GM18498 (cell line): ENCODE measurements at regions not wholly inside any gene's neighbourhood (a gene's known extent, or its start where the extent isn't known, plus 50 kb on each side); places are given as distances from the start of the nearest gene placed in this dataset.
"Not testable (repeated sequence)": the region's sequence is repeated elsewhere in the genome, so short reads cannot be mapped to it uniquely, and the experiment has no call there.

Source experiments
- ATAC-seq: cut with Tn5 transposase; IDR thresholded peaks from one replicate; pipeline ENCODE4 v1.9.1; 2021; ENCODE audit warnings: mild to moderate bottlenecking, moderate library complexity; ENCODE audit not compliant: unreplicated experiment

GRCh38 chr9:34907044-34907443 is 51.0 kb upstream of the PHF24 start:
- ATAC-seq, result no peak

- peak; percentile 79 for ATAC-seq
Observed at GRCh38 chr9:34899535-34900158, 58.4 kb upstream of the PHF24 start.

- ATAC-seq, result no peak
Observed at GRCh38 chr9:34898846-34899245, 59.2 kb upstream of the PHF24 start.

- ATAC-seq, result no peak
Observed at GRCh38 chr9:34896112-34896511, 62.0 kb upstream of the PHF24 start.

- no peak for ATAC-seq
Observed at GRCh38 chr9:34892886-34893285, 65.2 kb upstream of the PHF24 start.

- no peak for ATAC-seq
Observed at GRCh38 chr9:34891386-34891785, 66.7 kb upstream of the PHF24 start.

- no peak for ATAC-seq
Observed at GRCh38 chr9:34887841-34888240, 70.2 kb upstream of the PHF24 start.

GRCh38 chr9:34884747-34885189 is 73.3 kb upstream of the PHF24 start:
- peak; percentile 86 for ATAC-seq

- ATAC-seq, result no peak
Observed at GRCh38 chr9:34876096-34876495, 82.0 kb upstream of the PHF24 start.

- no peak for ATAC-seq
Observed at GRCh38 chr9:34869390-34869789, 88.7 kb upstream of the PHF24 start.

GRCh38 chr9:34866614-34867013 is 91.5 kb upstream of the PHF24 start:
- ATAC-seq, result no peak

GRCh38 chr9:34863426-34863825 is 94.7 kb upstream of the PHF24 start:
- ATAC-seq, result no peak

- no peak for ATAC-seq
Observed at GRCh38 chr9:34862836-34863235, 95.2 kb upstream of the PHF24 start.

GRCh38 chr9:34862043-34862442 is 96.0 kb upstream of the PHF24 start:
- ATAC-seq, result peak; percentile 65

GRCh38 chr9:34855016-34855415 is 103.1 kb upstream of the PHF24 start:
- not testable (repeated sequence) for ATAC-seq

- ATAC-seq, result no peak
Observed at GRCh38 chr9:34830068-34830467, 120.1 kb upstream of the CCL21 start.

- no peak for ATAC-seq
Observed at GRCh38 chr9:34826999-34827538, 117.1 kb upstream of the CCL21 start.

- ATAC-seq, result no peak
Observed at GRCh38 chr9:34825775-34826174, 115.8 kb upstream of the CCL21 start.

GRCh38 chr9:34823778-34824177 is 113.8 kb upstream of the CCL21 start:
- no peak for ATAC-seq

GRCh38 chr9:34810187-34810524 is 100.2 kb upstream of the CCL21 start:
- no peak for ATAC-seq

- no peak for ATAC-seq
Observed at GRCh38 chr9:34809504-34810186, 99.7 kb upstream of the CCL21 start.

- no peak for ATAC-seq
Observed at GRCh38 chr9:34802916-34803315, 93.0 kb upstream of the CCL21 start.

- ATAC-seq, result no peak
Observed at GRCh38 chr9:34797367-34797766, 87.4 kb upstream of the CCL21 start.
